Osteoblast (primary cell): ENCODE measurements at regions not wholly inside any gene's neighbourhood (a gene's known extent, or its start where the extent isn't known, plus 50 kb on each side); places are given as distances from the start of the nearest gene placed in this dataset.
"Not testable (repeated sequence)": the region's sequence is repeated elsewhere in the genome, so short reads cannot be mapped to it uniquely, and the experiment has no call there.

Experiments used
- DNase-seq: peaks from one replicate; pipeline ENCODE4 v3.0.0; 2011; ENCODE audit warnings: low spot score, mixed read lengths; ENCODE audit not compliant: insufficient read length; ENCODE audit errors: missing footprints
- H2AFZ ChIP-seq: 2 replicates; pipeline ENCODE4 v1.6.0; 2011; ENCODE audit warnings: mild to moderate bottlenecking, low read length
- H3K27ac ChIP-seq: 2 replicates; pipeline ENCODE4 v1.5.1; 2011; ENCODE audit warnings: mild to moderate bottlenecking, low read depth, low read length, moderate library complexity
- H3K27me3 ChIP-seq: 2 replicates; pipeline ENCODE4 v1.6.0; 2012; ENCODE audit warnings: mild to moderate bottlenecking, control low read depth, inconsistent platforms, low read length, moderate library complexity; ENCODE audit not compliant: insufficient read depth
- H3K36me3 ChIP-seq: 2 replicates; pipeline ENCODE4 v1.5.1; 2011; ENCODE audit warnings: mild to moderate bottlenecking, low read length, control low read depth, moderate library complexity; ENCODE audit not compliant: insufficient read depth
- H3K4me1 ChIP-seq: 2 replicates; pipeline ENCODE4 v1.5.1; 2011; ENCODE audit warnings: mild to moderate bottlenecking, low read length, control low read depth, moderate library complexity; ENCODE audit not compliant: insufficient read depth
- H3K4me2 ChIP-seq: 2 replicates; pipeline ENCODE4 v1.6.0; 2011; ENCODE audit warnings: mild to moderate bottlenecking, low read length; ENCODE audit not compliant: insufficient read depth
- H3K4me3 ChIP-seq: fragments of 200-600 bp; sonication (generic); 3 replicates; pipeline ENCODE4 v1.5.1; 2012; ENCODE audit warnings: mild to moderate bottlenecking, low read length, inconsistent platforms; ENCODE audit not compliant: insufficient read depth
- H3K79me2 ChIP-seq: 2 replicates; pipeline ENCODE4 v1.6.0; 2012; ENCODE audit warnings: mild to moderate bottlenecking, low read length, control low read depth, inconsistent platforms; ENCODE audit not compliant: insufficient read depth
- H3K9me3 ChIP-seq: 2 replicates; pipeline ENCODE4 v1.5.1; 2011; ENCODE audit warnings: low read depth, low read length, control low read depth
- H4K20me1 ChIP-seq: 2 replicates; pipeline ENCODE4 v1.6.0; 2012; ENCODE audit warnings: mild to moderate bottlenecking, low read length, control low read depth; ENCODE audit not compliant: insufficient read depth
- CTCF ChIP-seq: IDR thresholded peaks from 2 replicates; pipeline ENCODE4 v1.5.1; 2011; ENCODE audit warnings: mild to moderate bottlenecking, low read depth, low read length, moderate library complexity; ENCODE audit errors: extremely low read depth

- TF ChIP-seq CTCF: no peak
- no peaks in the 10 kb centered on the region for H3K79me2 ChIP-seq
- no peaks in the 10 kb centered on the region for H4K20me1 ChIP-seq
- no peak overlapping the region for H2AFZ ChIP-seq
- H3K4me3 ChIP-seq: no peak overlapping the region
- no peaks in the 10 kb centered on the region for H3K9me3 ChIP-seq
- no peaks in the 10 kb centered on the region for H3K27me3 ChIP-seq
- H3K4me1 ChIP-seq: no peaks in the 10 kb centered on the region
- no peaks in the 10 kb centered on the region for H3K36me3 ChIP-seq
- no peak for DNase-seq
- H3K4me2 ChIP-seq: no peak overlapping the region
- no peak overlapping the region for H3K27ac ChIP-seq
Measured at GRCh38 chr3:26480377-26480776, 142.2 kb upstream of the LRRC3B start.

DNA sequence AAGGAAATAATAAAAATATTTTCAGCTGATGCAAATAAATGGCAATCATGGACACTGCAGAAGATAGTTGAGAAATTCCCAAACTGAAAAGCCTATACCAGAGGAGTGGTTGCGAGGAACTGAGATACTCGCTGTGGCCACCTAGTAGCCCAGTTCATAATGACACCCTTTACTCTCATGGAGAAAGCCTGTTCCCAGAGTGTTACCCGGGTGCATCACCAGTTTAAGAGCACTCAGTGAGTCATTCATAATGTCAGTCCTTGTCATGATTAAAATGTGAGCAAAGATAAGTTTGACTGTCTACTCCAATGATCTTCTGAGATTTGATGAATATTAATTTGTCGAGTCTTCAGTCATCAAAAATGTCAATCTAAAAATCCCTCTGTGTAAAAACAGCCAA is 138.4 kb upstream of the LRRC3B start:
- Histone ChIP-seq H3K36me3 (no peaks in the 10 kb centered on the region), H3K4me3 (no peak overlapping the region), H3K27ac (no peak overlapping the region), H4K20me1 (no peaks in the 10 kb centered on the region), H3K4me2 (no peak overlapping the region), H3K79me2 (no peaks in the 10 kb centered on the region), H3K27me3 (no peaks in the 10 kb centered on the region), H3K4me1 (no peaks in the 10 kb centered on the region), H2AFZ (no peak overlapping the region), H3K9me3 (peaks cover 2% of the 10 kb centered on the region)
- TF ChIP-seq CTCF: no peak
- no peak for DNase-seq

DNA sequence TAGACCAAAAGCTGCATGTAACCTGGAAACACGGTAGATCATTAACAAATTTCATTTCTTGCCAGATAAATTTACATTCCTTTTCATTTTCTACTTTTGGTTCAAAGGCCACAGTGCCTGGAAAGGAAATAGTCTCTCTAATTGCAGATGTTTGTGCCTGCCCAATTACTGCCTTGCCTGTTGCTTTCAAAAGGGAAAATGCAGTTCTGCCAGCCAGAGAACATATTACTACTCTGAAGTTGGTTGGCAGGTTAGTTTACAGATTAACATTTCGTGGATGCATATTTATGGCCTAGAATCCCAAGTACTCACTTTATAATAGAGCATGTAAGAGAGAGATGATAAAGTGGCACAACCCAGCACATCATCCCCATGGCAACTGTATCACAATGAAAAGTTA is 124.3 kb upstream of the LRRC3B start:
- Histone ChIP-seq H4K20me1 (no peaks in the 10 kb centered on the region), H3K4me1 (no peaks in the 10 kb centered on the region), H3K4me2 (no peak overlapping the region), H3K79me2 (no peaks in the 10 kb centered on the region), H3K9me3 (no peaks in the 10 kb centered on the region), H3K27ac (no peak overlapping the region), H3K4me3 (no peak overlapping the region), H2AFZ (no peak overlapping the region), H3K36me3 (no peaks in the 10 kb centered on the region), H3K27me3 (no peaks in the 10 kb centered on the region)
- no peak for DNase-seq
- TF ChIP-seq CTCF: no peak

DNA sequence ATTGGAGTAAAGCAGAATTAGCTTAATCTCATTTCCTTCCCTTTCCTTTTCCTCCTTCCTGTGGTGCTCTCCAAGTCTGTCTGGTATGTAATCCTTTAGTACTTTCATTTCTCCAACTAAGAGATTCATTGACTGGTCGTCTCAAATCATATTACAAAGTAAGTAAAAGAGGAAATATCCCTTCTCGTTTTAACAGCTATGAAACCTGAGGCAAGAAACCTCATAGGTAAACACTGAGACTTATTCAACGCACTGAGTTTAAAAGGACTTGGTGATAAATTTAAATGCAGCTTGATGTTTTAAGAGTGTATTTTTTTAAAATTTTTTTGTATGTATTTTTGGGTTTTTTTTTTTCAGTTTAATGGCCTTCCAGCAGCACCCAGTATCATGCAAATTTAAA is 117.2 kb upstream of the LRRC3B start:
- H3K36me3 ChIP-seq: no peaks in the 10 kb centered on the region
- no peaks in the 10 kb centered on the region for H3K27me3 ChIP-seq
- no peak for TF ChIP-seq CTCF
- no peaks in the 10 kb centered on the region for H3K79me2 ChIP-seq
- H2AFZ ChIP-seq: no peak overlapping the region
- DNase-seq: no peak
- peaks cover 4% of the 10 kb centered on the region for H3K9me3 ChIP-seq
- H4K20me1 ChIP-seq: no peaks in the 10 kb centered on the region
- H3K27ac ChIP-seq: no peak overlapping the region
- no peaks in the 10 kb centered on the region for H3K4me1 ChIP-seq
- no peak overlapping the region for H3K4me3 ChIP-seq
- no peak overlapping the region for H3K4me2 ChIP-seq

GRCh38 chr3:26514445-26515029 is 108.0 kb upstream of the LRRC3B start:
- not testable (repeated sequence) for DNase-seq, H3K4me3 ChIP-seq, H3K9me3 ChIP-seq, H2AFZ ChIP-seq, H3K79me2 ChIP-seq, H3K36me3 ChIP-seq, H3K4me2 ChIP-seq, H4K20me1 ChIP-seq, H3K27me3 ChIP-seq, H3K27ac ChIP-seq, H3K4me1 ChIP-seq
